RWPE2 (cell line): ENCODE measurements at regions not wholly inside any gene's neighbourhood (a gene's known extent, or its start where the extent isn't known, plus 50 kb on each side); places are given as distances from the start of the nearest gene placed in this dataset.

Source experiments
- ATAC-seq: fragments of 200-7000 bp; cut with Tn5 transposase; 3 replicates; pipeline ENCODE4 v1.9.1; 2021; ENCODE audit warnings: low read depth
- DNase-seq: peaks from one replicate; pipeline ENCODE4 v3.0.0-alpha.2; 2020; ENCODE audit warnings: low spot score
- H3K27ac ChIP-seq: fragments of 450-650 bp; 2 replicates; pipeline ENCODE4 v1.5.1; 2017; ENCODE audit warnings: mild to moderate bottlenecking; ENCODE audit not compliant: poor library complexity, severe bottlenecking
- H3K27me3 ChIP-seq: fragments of 250-450 bp; sonication (Bioruptor Pico); 2 replicates; pipeline ENCODE4 v1.5.1; 2021; ENCODE audit warnings: mild to moderate bottlenecking, moderate library complexity; ENCODE audit not compliant: insufficient read depth, poor library complexity, severe bottlenecking
- H3K36me3 ChIP-seq: fragments of 250-450 bp; sonication (Bioruptor Pico); 2 replicates; pipeline ENCODE4 v1.5.1; 2020; ENCODE audit warnings: low read depth, mild to moderate bottlenecking, moderate library complexity
- H3K4me1 ChIP-seq: fragments of 250-450 bp; sonication (Bioruptor Pico); 2 replicates; pipeline ENCODE4 v1.5.1; 2021; ENCODE audit warnings: mild to moderate bottlenecking, moderate library complexity; ENCODE audit not compliant: insufficient read depth, poor library complexity, severe bottlenecking
- H3K4me3 ChIP-seq: fragments of 250-450 bp; sonication (Bioruptor Pico); 2 replicates; pipeline ENCODE4 v1.5.1; 2021; ENCODE audit warnings: mild to moderate bottlenecking, moderate library complexity; ENCODE audit not compliant: severe bottlenecking
- H3K9me3 ChIP-seq: fragments of 250-450 bp; sonication (Bioruptor Pico); 2 replicates; pipeline ENCODE4 v1.5.1; 2021; ENCODE audit warnings: mild to moderate bottlenecking, moderate library complexity; ENCODE audit not compliant: severe bottlenecking
- TF ChIP-seq, protein P1 (sequence below): fragments of 450-650 bp; IDR thresholded peaks from one replicate; pipeline ENCODE4 v1.5.1; 2017; ENCODE audit warnings: mild to moderate bottlenecking, moderate library complexity; ENCODE audit not compliant: poor library complexity, severe bottlenecking

DNA sequence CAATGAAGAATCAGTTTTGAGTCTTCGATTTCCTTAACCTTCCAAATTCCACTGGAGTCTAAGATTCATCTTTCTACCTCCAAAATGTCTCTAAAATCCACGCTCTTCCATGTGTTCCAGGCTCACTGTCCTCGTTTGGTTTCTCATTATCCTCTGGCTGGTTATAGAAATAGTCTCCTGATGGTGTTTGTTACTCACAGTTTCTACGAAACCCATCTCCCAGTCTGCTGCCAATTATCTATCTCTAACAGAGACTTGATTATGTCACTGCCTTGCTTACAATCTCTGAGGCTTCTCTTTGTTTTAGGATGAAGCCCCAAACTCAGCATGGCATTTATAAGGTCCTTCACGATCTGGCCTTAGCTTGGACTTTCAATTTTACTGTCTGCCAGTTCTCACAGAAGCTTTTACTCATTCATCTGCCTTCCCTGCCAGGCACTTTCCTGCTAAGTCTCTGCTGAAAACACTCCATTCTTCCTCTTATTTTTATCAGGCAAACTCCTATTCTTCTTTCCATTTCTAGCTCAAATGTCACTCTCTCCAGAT is 339.6 kb upstream of the SGCD start:
- ATAC-seq (no peak), DNase-seq (no peak)
- Histone ChIP-seq H3K4me3 (no peak overlapping the region), H3K27ac (no peak overlapping the region), H3K4me1 (no peaks in the 10 kb centered on the region), H3K27me3 (no peaks in the 10 kb centered on the region), H3K36me3 (no peaks in the 10 kb centered on the region), H3K9me3 (no peaks in the 10 kb centered on the region)
- TF ChIP-seq, protein P1, sequence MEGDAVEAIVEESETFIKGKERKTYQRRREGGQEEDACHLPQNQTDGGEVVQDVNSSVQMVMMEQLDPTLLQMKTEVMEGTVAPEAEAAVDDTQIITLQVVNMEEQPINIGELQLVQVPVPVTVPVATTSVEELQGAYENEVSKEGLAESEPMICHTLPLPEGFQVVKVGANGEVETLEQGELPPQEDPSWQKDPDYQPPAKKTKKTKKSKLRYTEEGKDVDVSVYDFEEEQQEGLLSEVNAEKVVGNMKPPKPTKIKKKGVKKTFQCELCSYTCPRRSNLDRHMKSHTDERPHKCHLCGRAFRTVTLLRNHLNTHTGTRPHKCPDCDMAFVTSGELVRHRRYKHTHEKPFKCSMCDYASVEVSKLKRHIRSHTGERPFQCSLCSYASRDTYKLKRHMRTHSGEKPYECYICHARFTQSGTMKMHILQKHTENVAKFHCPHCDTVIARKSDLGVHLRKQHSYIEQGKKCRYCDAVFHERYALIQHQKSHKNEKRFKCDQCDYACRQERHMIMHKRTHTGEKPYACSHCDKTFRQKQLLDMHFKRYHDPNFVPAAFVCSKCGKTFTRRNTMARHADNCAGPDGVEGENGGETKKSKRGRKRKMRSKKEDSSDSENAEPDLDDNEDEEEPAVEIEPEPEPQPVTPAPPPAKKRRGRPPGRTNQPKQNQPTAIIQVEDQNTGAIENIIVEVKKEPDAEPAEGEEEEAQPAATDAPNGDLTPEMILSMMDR = no peak

DNA sequence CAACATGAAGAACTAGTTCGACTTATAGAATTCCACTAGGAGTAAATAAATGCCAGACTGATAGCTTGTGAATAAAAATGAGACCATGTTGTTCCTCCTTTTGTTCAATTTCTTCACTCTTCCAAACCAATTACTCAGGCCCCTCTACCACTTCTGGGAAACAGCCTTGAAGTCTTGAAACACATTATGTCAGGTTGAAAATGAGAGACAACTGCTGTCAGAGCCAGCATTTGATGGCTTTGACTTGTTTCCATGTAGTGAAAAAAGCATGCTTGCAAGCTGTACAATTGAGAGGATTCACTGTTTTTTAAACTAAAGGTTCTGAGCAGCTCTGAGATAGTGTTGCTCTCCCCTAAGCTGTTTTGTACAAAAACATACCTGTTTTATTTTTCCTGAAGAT is 337.1 kb upstream of the SGCD start:
- DNase-seq (no peak), ATAC-seq (no peak)
- TF ChIP-seq, protein P1 = no peak
- Histone ChIP-seq H3K27ac (no peak overlapping the region), H3K4me1 (no peaks in the 10 kb centered on the region), H3K4me3 (no peak overlapping the region), H3K27me3 (no peaks in the 10 kb centered on the region), H3K36me3 (no peaks in the 10 kb centered on the region), H3K9me3 (no peaks in the 10 kb centered on the region)

DNA sequence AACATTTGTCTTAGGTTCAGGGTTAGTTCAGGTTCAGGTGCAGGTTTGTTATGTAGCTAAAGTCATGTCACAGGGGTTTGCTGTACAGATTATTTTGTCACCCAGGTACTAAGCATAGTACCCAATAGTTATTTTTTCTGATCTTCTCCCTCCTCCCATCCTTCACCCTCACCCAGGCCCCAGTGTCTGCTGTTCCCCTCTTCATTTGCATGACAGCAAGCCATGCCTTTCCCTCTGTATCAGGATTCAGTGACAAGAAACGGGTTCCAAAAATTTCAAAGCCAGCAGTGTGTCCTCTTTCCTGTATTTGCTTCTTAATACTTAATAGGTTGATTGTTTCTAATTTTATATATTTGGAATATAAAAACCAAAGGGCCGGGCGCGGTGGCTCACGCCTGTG is 330.8 kb upstream of the SGCD start:
- TF ChIP-seq, protein P1 = no peak
- Histone ChIP-seq H3K4me3 (no peak overlapping the region), H3K4me1 (no peaks in the 10 kb centered on the region), H3K27ac (no peak overlapping the region), H3K9me3 (no peaks in the 10 kb centered on the region), H3K36me3 (no peaks in the 10 kb centered on the region), H3K27me3 (no peaks in the 10 kb centered on the region)
- no peak for ATAC-seq
- DNase-seq = no peak

DNA sequence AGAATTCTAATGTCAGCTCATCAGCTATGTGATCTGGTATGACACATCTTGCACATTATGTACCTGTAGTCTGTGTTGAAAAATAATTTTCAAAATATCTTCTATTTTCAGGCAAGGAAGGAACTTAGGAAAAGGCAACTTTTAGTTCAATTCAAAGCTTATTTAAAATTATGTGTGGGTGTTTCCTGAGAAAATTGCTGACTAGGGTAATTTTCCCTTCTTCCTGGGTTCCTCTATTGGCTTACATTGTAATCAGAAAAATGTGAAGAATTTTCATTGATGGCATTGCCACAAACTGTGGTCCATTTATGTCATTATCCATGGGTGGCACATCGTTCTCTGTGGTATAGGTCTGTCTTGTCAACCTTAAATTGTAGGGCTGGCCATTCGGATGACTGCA is 328.7 kb upstream of the SGCD start:
- Histone ChIP-seq H3K36me3 (no peaks in the 10 kb centered on the region), H3K4me3 (no peak overlapping the region), H3K4me1 (no peaks in the 10 kb centered on the region), H3K27me3 (no peaks in the 10 kb centered on the region), H3K27ac (no peak overlapping the region), H3K9me3 (no peaks in the 10 kb centered on the region)
- ATAC-seq (no peak), DNase-seq (no peak)
- TF ChIP-seq, protein P1 = no peak

DNA sequence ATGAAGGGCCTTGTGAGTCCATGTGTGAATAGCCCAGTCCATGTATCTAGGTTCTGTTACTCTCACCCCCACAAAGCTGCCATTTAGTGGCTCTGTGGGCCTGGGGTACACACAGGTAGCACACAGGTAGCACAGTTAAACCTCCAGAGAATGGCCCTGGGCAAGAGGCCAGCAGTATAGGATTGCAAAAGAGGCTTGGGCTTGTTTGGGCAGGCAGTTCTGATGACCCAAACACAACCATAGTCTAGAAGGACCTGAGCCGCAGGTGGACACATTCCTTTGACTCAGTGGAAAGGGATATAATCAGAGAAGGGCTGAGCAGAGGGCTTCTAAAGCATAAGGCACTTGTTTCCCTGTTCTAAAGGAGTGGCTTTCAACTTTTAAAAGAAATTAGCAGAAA is 326.8 kb upstream of the SGCD start:
- no peak overlapping the region for H3K4me3 ChIP-seq
- H3K27me3 ChIP-seq = no peaks in the 10 kb centered on the region
- TF ChIP-seq, protein P1 = no peak
- ATAC-seq (peak; percentile 80), DNase-seq (no peak)
- no peaks in the 10 kb centered on the region for H3K9me3 ChIP-seq
- no peak overlapping the region for H3K27ac ChIP-seq
- H3K36me3 ChIP-seq = no peaks in the 10 kb centered on the region
- H3K4me1 ChIP-seq = no peaks in the 10 kb centered on the region
